HL-60 (cell line): ENCODE measurements at regions not wholly inside any gene's neighbourhood (a gene's known extent, or its start where the extent isn't known, plus 50 kb on each side); places are given as distances from the start of the nearest gene placed in this dataset.

Experiments used
- DNase-seq, 2 experiments: peaks; one replicate each; pipeline ENCODE4 v3.0.0-alpha.2; 2010 to 2020; ENCODE audit warnings: low read depth in 1 of 2, low spot score in 1 of 2
- H3K27ac ChIP-seq: fragments of 250-450 bp; sonication (Bioruptor Pico); replicated peaks from 2 replicates; pipeline ENCODE4 v1.5.1; 2020; ENCODE audit warnings: mild to moderate bottlenecking, moderate library complexity
- H3K27me3 ChIP-seq: fragments of 250-450 bp; sonication (Bioruptor Pico); 2 replicates; pipeline ENCODE4 v1.5.1; 2021; ENCODE audit warnings: mild to moderate bottlenecking, moderate library complexity; ENCODE audit not compliant: insufficient read depth, poor library complexity, severe bottlenecking
- H3K4me3 ChIP-seq: replicated peaks from 2 replicates; pipeline ENCODE4 v1.5.1; 2011; ENCODE audit warnings: mild to moderate bottlenecking, control low read depth, low read length; ENCODE audit not compliant: insufficient read depth
- GABPA ChIP-seq: IDR thresholded peaks from 2 replicates; pipeline ENCODE4 v1.6.1; 2012; ENCODE audit warnings: low read depth
- POLR2AphosphoS5 ChIP-seq: IDR thresholded peaks from 2 replicates; pipeline ENCODE4 v1.6.1; 2012; ENCODE audit warnings: low read depth
- SPI1 ChIP-seq: IDR thresholded peaks from 2 replicates; pipeline ENCODE4 v1.6.1; 2012; ENCODE audit warnings: low read depth, mild to moderate bottlenecking, borderline replicate concordance
- TF ChIP-seq, protein P1 (sequence below): IDR thresholded peaks from 2 replicates; pipeline ENCODE4 v1.6.1; 2012; ENCODE audit warnings: low read depth; ENCODE audit not compliant: insufficient replicate concordance
- TF ChIP-seq, protein P2 (sequence below): IDR thresholded peaks from one replicate; pipeline ENCODE4 v1.5.1; 2011; ENCODE audit warnings: low read length, control low read depth, inconsistent platforms; ENCODE audit not compliant: insufficient read depth

DNA sequence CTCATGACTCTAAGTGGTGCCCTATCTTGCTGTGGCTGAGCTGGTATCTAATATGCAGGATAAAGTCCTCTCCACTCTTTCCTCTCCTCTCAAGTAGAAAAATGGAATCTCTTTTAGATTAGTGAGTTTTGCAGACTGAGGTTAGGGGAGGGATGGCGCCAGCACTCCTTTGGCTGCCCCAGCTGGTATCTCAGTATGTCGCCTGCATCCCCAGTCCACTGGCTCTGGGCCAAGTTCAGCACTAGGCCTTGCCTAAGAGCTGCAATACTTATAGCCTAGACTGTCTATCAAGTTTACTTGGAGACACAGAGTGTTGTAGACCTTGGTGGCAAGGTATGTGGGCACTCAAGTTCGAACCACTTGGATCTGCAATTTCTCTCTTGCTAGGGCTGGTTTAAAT is 351.3 kb downstream of the NAP1L3 start:
- H3K27me3 ChIP-seq, result no peaks in the 10 kb centered on the region
- DNase-seq, result no peak
- TF ChIP-seq, protein P1, sequence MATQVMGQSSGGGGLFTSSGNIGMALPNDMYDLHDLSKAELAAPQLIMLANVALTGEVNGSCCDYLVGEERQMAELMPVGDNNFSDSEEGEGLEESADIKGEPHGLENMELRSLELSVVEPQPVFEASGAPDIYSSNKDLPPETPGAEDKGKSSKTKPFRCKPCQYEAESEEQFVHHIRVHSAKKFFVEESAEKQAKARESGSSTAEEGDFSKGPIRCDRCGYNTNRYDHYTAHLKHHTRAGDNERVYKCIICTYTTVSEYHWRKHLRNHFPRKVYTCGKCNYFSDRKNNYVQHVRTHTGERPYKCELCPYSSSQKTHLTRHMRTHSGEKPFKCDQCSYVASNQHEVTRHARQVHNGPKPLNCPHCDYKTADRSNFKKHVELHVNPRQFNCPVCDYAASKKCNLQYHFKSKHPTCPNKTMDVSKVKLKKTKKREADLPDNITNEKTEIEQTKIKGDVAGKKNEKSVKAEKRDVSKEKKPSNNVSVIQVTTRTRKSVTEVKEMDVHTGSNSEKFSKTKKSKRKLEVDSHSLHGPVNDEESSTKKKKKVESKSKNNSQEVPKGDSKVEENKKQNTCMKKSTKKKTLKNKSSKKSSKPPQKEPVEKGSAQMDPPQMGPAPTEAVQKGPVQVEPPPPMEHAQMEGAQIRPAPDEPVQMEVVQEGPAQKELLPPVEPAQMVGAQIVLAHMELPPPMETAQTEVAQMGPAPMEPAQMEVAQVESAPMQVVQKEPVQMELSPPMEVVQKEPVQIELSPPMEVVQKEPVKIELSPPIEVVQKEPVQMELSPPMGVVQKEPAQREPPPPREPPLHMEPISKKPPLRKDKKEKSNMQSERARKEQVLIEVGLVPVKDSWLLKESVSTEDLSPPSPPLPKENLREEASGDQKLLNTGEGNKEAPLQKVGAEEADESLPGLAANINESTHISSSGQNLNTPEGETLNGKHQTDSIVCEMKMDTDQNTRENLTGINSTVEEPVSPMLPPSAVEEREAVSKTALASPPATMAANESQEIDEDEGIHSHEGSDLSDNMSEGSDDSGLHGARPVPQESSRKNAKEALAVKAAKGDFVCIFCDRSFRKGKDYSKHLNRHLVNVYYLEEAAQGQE, result no peak
- TF ChIP-seq POLR2AphosphoS5, result no peak
- TF ChIP-seq, protein P2, sequence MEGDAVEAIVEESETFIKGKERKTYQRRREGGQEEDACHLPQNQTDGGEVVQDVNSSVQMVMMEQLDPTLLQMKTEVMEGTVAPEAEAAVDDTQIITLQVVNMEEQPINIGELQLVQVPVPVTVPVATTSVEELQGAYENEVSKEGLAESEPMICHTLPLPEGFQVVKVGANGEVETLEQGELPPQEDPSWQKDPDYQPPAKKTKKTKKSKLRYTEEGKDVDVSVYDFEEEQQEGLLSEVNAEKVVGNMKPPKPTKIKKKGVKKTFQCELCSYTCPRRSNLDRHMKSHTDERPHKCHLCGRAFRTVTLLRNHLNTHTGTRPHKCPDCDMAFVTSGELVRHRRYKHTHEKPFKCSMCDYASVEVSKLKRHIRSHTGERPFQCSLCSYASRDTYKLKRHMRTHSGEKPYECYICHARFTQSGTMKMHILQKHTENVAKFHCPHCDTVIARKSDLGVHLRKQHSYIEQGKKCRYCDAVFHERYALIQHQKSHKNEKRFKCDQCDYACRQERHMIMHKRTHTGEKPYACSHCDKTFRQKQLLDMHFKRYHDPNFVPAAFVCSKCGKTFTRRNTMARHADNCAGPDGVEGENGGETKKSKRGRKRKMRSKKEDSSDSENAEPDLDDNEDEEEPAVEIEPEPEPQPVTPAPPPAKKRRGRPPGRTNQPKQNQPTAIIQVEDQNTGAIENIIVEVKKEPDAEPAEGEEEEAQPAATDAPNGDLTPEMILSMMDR, result no peak
- no peak for TF ChIP-seq GABPA

DNA sequence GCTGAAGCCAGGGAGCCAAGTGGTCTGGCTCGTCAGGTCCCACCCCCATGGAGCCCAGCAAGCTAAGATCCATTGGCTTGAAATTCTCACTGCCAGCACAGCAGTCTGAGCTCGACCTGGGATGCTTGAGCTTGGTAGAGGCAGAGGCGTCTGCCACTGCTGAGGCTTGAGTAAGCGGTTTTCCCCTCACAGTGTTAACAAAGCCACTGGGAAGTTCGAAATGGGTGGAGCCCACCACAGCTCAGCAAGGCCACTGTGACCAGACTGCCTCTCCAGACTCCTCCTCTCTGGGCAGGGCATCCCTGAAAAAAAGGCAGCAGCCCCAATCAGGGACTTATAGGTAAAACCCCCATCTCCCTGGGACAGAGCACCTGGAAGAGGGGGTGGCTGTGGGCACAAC is 353.8 kb downstream of the NAP1L3 start:
- no peak overlapping the region for H3K27ac ChIP-seq
- H3K4me3 ChIP-seq, result no peak overlapping the region
- TF ChIP-seq SPI1 (no peak), GABPA (no peak), POLR2AphosphoS5 (no peak)
- TF ChIP-seq, protein P1, result no peak
- TF ChIP-seq, protein P2, result no peak
- DNase-seq, result no peak
- no peaks in the 10 kb centered on the region for H3K27me3 ChIP-seq

More for the DNA sequence above, 351.3 kb downstream of the NAP1L3 start:
- no peak overlapping the region for H3K4me3 ChIP-seq
- H3K27ac ChIP-seq, result no peak overlapping the region
